Stimulated activated CD8-positive, alpha-beta memory T cell treated with anti-CD3 and anti-CD28 coated beads, Interleukin-4, amount 100 ng/mL, for 48 hours (primary cell): ENCODE measurements at regions not wholly inside any gene's neighbourhood (a gene's known extent, or its start where the extent isn't known, plus 50 kb on each side); places are given as distances from the start of the nearest gene placed in this dataset.
"Not testable (repeated sequence)": the region's sequence is repeated elsewhere in the genome, so short reads cannot be mapped to it uniquely, and the experiment has no call there.

Source experiments
- DNase-seq: peaks from one replicate; pipeline ENCODE4 v3.0.0-alpha.2; 2020

DNA sequence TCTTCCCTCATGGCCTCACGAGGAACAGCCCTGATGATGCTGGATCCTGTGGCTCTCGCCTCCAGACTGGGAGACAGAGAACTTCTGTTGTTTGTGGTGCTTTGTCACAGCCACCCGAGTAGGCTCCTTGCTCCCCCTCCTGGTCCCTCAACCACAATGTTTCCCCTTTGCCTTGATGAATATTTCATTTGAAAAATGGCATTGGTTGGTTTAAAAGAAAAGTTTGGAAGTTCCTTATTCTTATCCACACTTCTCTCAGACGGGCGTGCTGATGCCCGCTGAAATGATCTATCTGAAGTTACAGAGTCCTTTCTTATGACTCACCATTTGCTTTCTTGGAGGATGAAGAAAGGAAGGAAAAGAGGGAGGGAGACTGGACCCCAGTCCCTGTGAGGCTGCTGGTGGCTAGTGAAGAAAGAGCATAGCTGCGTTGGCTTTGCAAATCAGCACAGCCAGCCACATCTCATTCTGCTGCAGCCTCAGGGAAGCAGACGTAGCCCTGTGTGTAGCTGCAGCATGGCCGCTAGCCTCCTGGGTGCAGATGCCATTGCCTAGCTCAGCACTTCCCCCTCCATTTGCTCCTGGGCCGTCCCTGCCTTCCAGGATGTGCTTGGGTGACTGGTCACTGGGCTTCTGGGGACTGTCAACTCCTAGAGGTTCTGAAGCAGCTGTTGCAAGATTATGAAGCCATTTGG lies 185.9 kb downstream of the ERCC6L2 start:
- peak; percentile 48 for DNase-seq

DNA sequence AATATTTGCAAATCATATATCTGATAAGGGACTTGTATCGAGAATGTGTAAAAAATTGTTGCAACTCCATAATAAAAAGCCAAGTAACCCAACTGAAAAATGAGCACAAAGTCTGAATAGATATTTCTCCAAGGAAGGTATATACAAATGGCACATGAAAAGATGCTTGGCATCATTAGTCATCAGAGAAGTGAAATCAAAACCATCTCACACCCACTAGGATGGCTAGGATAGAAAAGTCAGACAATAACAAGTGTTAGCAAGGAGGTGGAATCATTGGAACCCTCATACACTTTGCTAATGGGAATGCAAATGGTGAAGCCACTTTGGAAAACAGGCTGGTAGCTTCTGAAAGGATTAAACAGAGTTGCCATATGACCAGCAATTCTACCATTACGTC lies 182.7 kb downstream of the ERCC6L2 start:
- no peak for DNase-seq

DNA sequence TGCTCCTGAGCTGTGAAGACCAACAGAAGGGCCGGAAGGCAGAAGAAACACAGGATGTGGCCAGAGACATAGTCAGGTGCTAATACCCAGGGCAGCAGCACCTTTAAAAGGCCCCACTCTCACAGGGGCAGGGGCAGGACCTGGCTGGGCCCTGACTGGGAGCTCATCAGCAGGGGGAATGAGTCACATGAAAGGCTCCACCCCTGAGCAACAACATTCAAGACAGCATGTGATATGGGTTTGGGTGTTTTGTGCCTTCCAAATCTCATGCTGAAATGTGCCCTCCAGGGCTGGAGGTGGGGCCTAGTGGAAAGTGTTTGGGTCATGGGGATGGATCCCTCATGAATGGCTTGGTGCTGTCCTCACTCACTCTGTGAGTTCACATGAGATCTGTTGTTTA lies 181.7 kb downstream of the ERCC6L2 start:
- no peak for DNase-seq

DNA sequence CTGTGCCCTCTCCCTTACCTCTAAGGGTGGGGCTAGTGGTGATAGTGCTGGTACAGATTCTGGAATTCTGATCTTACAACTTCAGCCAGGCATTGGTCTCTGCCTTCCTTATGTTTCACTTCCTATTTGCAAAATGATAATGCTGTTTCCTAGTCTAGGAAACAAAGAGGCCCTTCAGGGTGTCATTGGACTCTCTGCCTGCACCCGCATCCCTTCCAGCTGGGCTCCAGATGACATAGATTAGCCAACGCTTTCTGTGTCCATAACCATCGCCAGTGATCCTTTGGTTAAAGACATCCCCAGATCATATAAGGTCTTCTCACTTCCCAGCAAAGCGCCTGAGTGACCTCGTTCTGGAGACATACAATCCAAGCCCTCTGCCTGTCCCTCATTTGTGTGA lies 180.7 kb downstream of the ERCC6L2 start:
- no peak for DNase-seq

DNA sequence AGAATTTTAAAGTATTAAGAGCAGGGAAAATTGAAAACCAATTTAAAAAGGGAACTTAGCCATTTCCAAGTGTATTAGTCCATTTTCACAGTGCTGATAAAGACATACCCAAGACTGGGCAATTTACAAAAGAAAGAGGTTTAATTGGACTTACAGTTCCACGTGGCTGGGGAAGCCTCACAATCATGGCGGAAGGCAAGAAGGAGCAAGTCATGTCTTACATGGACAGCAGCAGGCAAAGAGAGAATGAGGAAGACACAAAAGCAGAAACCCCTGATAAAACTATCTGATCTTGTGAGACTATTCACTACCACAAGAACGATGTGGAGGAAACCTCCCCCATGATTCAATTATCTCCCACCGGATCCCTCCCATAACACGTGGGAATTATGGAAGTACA lies 178.8 kb downstream of the ERCC6L2 start:
- DNase-seq, result not testable (repeated sequence)

DNA sequence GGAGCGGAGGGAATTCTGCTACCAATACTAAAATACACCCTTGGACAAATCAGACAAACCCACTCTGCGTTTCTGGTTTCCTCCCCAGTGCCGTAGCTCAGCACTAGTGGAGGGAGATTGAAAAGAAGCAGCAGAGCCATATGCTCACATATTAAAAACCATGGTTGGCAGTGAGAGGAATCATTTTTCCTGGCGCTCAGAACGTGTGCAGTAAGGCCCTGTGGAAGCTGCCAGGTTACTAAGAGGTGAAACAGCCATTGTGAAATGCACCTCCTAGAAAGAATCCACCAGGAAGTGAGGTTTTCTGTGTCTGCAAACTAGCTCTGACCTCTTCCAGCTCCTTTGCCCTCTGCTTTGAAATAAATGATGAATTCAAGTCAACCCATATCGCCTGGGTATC lies 177.2 kb downstream of the ERCC6L2 start:
- no peak for DNase-seq

DNA sequence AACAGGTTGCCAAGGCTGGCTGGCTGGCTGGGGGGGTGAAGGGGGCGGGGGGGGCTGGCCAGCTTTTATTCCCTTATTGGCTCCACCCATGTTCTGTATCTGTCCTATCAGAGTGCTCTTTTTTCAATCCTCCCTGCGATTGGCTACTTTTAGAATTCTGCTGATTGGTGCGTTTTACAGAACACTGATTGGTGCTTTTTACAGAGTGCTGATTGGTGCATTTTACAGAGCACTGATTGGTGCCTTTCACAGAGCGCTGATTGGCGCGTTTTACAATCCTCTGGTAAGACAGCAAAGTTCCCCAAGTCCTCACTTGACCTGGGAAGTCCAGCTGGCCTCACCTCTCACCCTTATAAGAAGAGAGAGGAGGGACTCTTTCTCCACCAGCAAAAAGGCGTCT lies 175.9 kb downstream of the ERCC6L2 start:
- DNase-seq, result no peak

DNA sequence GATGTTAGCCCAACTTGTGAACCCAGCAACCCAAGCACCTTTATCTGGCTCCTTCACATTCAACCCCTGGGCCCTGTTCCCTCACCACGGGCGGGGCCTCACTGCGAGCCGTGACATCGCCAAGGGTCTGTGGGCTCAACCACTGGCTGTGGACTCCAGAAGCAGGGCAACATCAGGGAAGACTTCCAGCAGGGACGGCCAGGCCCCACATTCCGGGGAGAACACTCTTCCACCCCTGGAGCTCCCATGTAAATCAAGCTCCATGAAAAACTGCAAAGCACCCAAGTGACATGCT lies 175.3 kb downstream of the ERCC6L2 start:
- no peak for DNase-seq

DNA sequence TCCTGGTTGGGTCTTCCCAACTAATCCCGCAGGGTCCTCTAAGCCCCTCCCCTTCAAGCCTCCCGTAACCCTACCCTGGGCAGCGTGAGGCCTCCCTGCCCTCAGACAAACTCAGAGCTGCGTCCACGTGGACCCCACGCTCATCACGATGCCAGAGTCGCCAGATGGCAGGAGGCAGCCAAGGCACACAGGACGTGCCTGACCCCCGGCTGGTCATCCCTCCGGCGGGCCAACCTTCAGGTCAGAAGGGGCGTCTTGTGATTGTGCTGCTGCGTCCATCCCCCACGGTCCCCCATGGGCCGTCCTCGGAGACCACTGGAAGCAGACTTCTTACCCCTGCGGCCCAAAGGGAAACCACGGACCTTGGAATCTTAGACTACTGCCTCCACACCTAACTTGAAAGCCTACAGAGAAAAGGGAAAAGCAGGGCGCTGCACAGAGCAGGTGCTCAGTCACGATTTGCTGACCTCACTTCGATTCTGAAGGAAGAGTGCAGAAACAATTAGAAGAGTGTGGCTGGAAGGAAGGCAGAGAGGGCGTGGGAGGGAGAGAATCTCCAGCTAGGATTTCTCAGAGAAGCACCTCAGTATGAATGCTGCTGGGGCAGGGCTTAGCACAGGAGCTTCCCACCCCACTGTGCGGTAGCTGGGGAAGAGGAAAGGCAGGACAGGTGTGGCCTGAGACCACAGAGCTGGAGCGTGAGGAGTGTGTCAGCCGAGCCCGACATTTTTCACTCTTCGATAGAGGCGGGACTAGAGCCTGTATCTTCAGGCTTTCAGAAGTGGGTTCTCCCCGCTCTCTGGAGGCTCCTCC lies 174.8 kb downstream of the ERCC6L2 start:
- no peak for DNase-seq

DNA sequence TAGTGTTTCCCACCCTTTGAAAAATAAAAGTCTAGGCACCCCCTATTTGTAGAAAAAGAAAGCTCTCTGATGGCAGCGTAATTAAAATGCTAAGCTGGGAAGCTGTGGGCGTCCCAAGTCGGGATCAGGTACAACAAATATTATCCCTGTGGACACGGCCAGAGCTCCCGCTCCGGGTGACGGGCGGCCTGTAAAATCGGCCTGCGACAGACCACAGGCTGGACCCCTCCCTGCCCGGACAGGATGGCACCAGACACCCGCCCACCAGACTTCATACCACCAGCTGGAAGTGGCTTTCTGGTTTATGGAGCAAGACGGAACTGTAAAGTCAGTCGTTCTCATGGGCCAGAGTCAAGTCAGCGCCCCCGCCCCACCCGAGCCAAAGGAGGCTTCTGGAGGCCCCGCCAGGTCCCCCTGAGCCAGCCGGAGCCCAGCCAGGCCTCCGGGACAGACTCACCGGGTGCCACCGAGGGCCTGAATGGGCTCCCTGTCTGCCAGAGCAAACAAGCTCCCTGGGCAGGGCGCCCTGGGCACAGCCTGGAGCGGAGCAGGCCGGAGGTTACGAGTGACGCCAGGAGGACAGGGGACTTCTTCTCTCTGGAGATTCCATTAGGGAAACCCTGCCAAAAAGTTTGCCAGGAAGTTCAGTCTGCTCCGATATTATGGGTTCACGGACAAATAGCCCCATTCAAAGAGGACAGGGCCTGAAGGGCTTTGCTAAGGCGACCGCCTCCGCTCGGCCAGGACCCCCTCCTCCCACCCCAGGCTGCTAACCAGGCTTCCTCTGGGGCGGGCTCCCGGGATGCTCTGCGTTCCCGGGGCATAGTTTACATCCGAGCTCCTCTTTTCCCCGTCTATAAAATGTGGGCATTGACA lies 173.7 kb downstream of the ERCC6L2 start:
- DNase-seq, result no peak

DNA sequence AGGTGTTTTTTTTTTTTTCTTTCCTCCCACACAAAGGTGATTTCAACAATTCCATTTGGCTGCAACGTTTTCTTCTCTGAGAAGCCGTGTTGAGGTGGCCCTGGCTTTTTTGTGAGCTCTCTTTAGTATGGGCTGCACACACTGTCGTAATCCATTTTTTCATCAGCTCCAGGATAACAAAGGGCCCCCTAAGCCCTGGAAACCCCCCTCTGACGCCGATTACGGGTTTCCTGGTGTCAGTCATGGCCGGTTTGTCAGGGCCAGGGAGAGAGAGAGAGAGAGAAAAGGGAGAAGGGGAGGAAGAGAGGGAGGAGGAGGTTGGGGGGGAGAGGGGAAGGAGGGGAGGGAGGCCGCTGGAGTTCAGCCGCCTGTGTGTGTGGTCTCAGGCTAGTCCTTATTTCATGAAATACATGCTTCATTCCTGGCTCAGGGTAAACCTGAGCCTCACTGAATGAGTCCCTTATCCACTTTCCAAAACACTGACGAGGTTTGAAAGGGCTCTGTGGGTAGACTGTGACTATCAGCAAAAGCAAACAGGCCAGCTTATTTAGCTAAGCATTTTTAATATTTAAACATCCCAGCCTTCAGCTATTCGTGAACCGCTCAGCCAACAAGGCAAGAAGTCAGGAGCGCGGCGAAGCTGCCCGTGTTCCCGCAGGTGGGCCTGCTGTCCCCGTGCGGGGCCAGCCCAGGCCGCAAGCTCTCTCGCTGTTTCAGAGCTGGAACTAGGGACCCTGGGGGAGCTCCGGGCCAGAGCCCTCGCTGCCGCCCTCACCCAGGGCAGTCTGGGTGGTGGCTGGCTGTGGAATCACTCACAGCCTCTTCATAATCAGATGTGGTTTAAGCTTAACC lies 172.8 kb downstream of the ERCC6L2 start:
- peak; percentile 59 for DNase-seq

DNA sequence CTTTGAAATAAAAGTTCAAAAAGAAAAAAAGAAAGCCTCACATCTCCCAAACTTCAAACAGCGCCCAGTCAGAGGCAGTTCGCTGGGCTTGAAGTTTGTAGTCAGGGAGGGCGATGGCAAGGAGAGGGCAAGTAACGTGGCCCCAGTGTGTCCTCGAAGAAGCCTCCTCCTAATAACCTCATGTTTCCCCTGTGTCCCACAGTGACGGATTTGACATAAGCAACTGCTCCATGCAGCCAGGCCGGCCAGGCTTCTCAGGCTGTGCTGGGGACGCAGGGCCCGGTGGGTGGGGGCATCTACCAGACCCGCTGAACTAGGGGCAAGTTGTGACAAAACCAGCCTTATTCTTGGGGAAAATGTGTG lies 172.2 kb downstream of the ERCC6L2 start:
- peak; percentile 51 for DNase-seq

DNA sequence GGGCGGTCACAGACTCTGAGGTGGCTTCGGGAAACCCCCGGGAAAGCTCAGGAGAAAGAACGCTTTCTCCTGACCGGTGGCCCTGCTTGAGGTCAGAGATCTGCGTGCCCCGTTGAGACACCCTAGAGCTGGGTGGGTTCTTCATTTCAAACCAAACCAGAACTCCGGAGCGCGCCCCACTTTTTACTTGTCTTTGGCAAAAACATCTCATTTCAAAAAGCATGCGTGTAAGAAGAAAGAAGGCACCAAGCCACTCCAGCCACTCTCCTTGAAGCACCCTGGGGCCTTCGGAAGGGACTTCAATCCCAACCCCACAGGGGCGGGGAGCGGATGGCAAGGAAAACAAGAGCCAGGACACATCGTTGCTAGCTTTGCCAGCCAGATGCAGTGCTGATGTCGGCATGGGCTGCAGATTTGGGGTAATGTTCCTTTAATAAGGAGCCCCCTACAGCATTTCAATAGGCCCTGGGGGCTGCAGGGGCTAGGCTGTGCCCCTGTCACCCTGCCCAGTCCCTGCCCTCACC lies 171.7 kb downstream of the ERCC6L2 start:
- no peak for DNase-seq

DNA sequence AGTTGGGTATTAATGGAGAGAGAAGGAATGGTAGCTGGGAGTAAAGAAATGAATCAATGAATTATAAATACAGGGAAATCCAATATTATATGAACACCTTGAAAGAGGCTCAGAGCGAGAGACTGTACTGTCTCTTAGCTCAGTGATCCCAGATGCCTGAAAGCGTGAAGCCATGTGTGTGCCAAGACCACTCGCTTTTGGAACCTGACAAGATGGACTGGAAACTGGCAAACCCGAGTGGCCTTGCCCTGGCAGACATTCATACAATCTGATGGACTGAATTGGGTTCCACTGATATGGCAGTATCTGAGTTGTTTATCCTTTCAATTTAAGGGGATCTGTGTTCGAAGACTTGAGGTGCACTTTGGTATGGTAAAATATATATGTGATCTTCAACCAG lies 170.3 kb downstream of the ERCC6L2 start:
- DNase-seq, result no peak

DNA sequence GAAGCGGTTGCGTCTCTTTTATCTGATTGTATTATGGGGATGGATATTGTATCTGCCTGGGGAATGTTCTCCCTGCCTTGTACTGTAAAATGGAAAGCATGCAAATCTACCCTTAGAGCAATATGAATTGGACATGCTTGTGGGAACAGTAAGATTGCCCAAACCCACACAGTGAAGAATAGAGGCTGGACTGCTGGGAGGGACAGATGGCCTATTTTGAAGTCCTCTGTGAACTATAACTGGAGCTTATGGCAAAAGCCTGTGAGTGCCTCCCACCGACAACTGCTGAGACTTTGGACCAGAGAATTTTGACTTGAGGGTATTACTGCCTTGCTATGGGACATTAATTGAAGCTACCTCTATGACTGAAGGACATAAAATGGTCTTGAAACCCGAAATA lies 168.9 kb downstream of the ERCC6L2 start:
- no peak for DNase-seq

DNA sequence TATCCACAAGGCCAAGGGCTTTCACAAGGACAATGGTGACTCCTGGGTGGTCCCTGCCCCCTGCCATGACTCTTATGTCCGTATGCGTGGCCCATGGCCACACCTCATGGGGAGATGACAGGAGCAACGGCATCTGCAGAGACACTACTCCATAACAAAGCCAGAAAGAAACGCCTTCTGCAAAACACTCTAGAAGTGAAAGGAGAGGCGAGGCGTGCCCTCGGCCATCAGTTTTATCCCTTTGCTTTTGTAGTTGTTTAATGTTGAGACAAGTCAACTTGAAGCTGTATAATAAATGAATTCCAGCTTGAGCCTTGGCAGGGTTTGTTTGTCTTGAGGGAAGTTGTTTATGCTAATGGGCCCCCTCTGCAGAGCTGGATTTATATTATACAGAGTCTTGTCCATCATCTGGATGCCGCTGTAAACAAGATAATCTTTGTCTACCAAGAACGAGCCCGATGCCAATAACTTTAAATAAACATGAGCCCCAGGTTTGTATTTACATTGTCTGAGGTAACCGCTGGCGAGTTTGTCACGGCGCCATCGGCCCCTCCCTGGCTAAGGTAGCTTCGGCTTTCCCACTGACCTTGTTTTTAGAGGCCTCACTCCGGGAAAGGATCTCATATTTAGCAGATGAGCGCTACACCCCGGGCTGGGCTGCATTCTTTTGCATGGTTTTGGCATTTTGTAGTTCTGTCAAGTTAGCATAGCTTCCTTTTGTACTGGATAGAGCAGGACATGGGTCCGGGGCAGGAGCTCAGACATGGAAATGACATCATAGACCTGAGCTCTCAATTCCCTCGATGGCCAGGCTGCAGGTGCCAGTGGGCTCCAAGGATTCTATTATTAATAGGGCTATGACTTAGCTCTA lies 165.3 kb downstream of the ERCC6L2 start:
- no peak for DNase-seq

DNA sequence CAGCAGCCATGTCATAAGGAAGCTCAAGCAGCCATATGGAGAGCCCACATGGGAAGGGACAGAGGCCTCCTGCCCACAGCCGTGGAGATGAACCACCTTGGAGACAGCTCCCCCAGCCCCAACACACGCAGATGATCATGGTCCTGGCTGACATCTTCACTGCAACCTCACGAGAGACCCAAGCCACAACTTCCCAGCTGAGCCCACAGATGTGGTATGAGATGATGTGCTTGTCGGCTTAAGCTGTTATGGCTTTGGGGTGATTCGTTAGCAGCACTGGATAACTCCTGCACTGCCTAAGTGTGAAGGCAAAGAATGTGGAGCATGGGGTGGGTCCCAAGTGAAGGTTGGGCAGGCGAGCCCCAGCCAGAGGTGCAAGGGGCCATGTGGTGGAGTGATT lies 163.4 kb downstream of the ERCC6L2 start:
- DNase-seq, result no peak

DNA sequence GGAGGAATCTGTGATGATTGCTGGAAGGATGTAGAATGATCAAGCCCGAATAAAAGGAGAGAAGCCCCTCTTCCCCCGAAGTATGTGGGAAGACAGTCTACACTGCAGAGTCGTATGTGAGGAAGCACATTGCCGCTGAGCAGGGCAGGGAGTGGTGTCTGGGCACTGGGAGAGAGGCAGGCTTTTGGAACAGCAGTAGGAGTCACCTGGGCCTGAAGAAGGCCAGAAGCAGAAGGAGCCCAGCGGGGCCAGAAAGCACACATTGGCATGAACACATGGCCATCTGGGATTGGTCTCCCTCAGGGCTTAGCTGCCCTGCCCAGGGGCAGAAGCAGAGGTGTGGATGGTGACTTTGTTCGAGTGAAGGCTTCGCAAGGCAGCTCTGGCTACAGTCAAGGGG lies 162.8 kb downstream of the ERCC6L2 start:
- DNase-seq, result no peak

DNA sequence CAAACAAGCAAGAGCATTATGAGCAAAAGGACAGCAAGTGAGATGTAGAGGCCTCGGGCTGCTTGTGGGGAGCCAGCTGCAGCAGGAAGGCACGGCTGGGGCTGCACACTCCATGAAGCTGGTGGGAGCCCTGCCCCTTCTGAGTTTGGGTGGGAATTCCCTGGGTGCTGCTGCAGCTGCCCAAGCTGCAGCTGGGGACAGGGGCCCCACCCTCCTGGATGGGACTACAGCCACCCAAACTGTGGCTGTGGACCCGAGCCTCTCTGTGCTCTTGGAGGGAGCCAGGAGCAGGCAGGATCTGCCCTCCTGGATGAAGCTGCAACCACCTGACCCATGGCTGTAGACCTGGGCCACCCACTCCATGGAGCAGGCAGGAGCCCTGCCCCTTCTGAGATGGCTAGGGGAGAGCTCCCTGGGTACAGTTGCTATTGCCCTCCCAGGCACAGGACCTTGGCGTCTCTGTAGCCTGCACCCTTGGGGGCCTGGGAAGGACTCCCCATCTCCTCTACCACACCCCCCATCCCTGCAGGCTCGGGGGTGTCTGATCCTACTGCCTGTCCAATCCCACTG lies 159.1 kb downstream of the ERCC6L2 start:
- no peak for DNase-seq

DNA sequence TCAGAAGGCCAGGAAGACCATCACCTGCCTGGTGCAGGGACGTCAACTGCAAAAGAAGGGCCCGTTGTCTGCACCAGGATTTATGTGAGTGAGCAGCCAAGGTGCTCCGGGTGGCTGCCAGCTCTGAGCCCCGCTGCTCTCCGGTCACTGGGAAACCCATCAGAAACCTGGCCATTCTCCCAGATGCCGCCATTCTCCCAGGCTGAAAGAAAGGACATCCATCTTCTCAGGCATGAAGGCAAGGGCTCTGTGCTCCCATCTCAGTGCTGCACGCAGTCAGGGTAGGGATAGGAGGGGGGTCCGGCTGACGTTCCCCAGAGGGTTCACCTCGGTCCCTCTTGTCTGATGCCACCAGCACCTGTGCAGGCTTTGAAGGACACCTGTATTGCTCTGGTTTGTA lies 158.4 kb downstream of the ERCC6L2 start:
- DNase-seq, result no peak

DNA sequence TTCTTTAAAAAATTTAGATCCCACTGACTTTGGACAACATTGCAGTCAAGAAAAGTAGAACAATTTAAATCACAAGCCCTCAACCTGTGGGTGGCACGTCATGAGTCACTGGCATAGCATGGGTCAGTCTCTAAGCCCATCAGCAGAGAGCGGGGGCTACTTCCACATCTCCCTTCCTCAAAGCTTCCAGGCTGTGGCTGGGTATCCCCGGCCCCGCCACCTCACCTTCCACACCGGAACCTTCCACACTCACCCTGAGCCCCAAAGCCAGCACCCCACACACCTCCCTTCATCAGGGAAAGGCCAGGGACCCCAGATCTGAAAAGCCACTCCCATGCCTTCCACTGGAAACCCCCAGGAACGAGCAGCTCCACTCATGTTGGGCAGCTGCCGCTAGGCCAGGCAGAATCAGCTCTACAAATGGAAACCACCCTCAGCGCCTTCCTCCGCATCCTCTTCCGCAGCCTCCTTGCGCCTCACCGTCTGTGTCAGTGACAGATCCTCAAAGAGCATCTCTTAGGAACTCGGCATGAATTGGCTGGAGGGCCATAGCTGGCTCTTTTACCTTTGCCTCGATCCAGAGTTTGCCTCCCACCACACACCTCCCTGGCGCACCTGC lies 156.5 kb downstream of the ERCC6L2 start:
- no peak for DNase-seq
